K562 (cell line): ENCODE measurements at regions not wholly inside any gene's neighbourhood (a gene's known extent, or its start where the extent isn't known, plus 50 kb on each side); places are given as distances from the start of the nearest gene placed in this dataset.

ENCODE experiments used
- RAD51 ChIP-seq: fragments of 450-650 bp; IDR thresholded peaks from 2 replicates; pipeline ENCODE4 v1.7.1; 2016; ENCODE audit warnings: low read depth, mild to moderate bottlenecking, borderline replicate concordance
- SMARCA4 ChIP-seq: fragments of 450-650 bp; IDR thresholded peaks from 2 replicates; pipeline ENCODE4 v1.6.1; 2016
- TF ChIP-seq, protein P1 (sequence below): sonication (generic); formaldehyde crosslinking; IDR thresholded peaks from 2 replicates; pipeline ENCODE4 v1.8.1; 2022; ENCODE audit warnings: missing genetic modification reagents
- TF ChIP-seq, protein P2 (sequence below), 3 experiments: IDR thresholded peaks in 2 of 3; conservative IDR thresholded peaks in 1 of 3; 2 replicates each; pipeline ENCODE4 v1.5.1; 2011 to 2012; ENCODE audit warnings: low read length in 3 of 3, mild to moderate bottlenecking in 3 of 3, control low read depth in 2 of 3, improper control_type of control experiment in 1 of 3, inconsistent platforms in 1 of 3, low read depth in 1 of 3, mixed read lengths in 1 of 3, moderate library complexity in 1 of 3; ENCODE audit not compliant: insufficient read depth in 2 of 3
- TF ChIP-seq, protein P3 (sequence below): sonication (generic); formaldehyde crosslinking; IDR thresholded peaks from 2 replicates; pipeline ENCODE4 v1.8.1; 2023; ENCODE audit warnings: mild to moderate bottlenecking, missing genetic modification reagents

DNA sequence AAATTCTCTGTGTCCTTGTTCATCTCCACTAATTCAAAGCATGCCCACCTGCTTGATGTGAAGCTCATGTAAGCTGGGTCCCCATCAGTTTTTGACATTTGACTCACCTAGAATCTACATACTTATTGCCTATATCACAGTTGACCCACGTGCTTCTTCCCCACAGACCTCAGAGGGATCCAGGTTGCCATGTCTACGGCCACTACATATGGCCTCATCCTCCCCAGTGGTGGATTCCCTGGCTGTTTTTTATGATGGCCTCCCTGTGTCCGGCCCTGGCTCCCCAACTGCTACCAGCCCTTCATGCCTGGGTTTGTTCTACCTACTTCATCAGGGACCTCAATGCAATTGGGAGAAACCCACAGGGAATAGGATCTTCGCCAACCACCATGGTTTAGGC, 187.4 kb upstream of the GDF10 start:
- TF ChIP-seq RAD51 (no peak), SMARCA4 (no peak)
- TF ChIP-seq, protein P1, sequence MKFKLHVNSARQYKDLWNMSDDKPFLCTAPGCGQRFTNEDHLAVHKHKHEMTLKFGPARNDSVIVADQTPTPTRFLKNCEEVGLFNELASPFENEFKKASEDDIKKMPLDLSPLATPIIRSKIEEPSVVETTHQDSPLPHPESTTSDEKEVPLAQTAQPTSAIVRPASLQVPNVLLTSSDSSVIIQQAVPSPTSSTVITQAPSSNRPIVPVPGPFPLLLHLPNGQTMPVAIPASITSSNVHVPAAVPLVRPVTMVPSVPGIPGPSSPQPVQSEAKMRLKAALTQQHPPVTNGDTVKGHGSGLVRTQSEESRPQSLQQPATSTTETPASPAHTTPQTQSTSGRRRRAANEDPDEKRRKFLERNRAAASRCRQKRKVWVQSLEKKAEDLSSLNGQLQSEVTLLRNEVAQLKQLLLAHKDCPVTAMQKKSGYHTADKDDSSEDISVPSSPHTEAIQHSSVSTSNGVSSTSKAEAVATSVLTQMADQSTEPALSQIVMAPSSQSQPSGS = no peak
- TF ChIP-seq, protein P2, sequence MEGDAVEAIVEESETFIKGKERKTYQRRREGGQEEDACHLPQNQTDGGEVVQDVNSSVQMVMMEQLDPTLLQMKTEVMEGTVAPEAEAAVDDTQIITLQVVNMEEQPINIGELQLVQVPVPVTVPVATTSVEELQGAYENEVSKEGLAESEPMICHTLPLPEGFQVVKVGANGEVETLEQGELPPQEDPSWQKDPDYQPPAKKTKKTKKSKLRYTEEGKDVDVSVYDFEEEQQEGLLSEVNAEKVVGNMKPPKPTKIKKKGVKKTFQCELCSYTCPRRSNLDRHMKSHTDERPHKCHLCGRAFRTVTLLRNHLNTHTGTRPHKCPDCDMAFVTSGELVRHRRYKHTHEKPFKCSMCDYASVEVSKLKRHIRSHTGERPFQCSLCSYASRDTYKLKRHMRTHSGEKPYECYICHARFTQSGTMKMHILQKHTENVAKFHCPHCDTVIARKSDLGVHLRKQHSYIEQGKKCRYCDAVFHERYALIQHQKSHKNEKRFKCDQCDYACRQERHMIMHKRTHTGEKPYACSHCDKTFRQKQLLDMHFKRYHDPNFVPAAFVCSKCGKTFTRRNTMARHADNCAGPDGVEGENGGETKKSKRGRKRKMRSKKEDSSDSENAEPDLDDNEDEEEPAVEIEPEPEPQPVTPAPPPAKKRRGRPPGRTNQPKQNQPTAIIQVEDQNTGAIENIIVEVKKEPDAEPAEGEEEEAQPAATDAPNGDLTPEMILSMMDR (IDR thresholded peaks at IDR 0.05 in 2 of 3, conservative IDR thresholded peaks at IDR 0.05 in 1 of 3; ENCODE audit: insufficient read depth in 2 of 3, low read depth in 1 of 3, low read length in 3 of 3) = no peak
- TF ChIP-seq, protein P3, sequence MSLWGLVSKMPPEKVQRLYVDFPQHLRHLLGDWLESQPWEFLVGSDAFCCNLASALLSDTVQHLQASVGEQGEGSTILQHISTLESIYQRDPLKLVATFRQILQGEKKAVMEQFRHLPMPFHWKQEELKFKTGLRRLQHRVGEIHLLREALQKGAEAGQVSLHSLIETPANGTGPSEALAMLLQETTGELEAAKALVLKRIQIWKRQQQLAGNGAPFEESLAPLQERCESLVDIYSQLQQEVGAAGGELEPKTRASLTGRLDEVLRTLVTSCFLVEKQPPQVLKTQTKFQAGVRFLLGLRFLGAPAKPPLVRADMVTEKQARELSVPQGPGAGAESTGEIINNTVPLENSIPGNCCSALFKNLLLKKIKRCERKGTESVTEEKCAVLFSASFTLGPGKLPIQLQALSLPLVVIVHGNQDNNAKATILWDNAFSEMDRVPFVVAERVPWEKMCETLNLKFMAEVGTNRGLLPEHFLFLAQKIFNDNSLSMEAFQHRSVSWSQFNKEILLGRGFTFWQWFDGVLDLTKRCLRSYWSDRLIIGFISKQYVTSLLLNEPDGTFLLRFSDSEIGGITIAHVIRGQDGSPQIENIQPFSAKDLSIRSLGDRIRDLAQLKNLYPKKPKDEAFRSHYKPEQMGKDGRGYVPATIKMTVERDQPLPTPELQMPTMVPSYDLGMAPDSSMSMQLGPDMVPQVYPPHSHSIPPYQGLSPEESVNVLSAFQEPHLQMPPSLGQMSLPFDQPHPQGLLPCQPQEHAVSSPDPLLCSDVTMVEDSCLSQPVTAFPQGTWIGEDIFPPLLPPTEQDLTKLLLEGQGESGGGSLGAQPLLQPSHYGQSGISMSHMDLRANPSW (CRISPR knock-in tag) = no peak
